Peyer's patch (tissue), 4 donors: ENCODE measurements at regions not wholly inside any gene's neighbourhood (a gene's known extent, or its start where the extent isn't known, plus 50 kb on each side); places are given as distances from the start of the nearest gene placed in this dataset.

Experiments
- DNase-seq, 3 donors: peaks; one replicate each; pipeline ENCODE4 v3.0.0-alpha.2; 2017 to 2019
- H3K27ac ChIP-seq, 4 donors: fragments of 200-600 bp; sonication (generic); one replicate each; pipeline ENCODE4 v1.5.1; 2016 to 2019
- H3K27me3 ChIP-seq, 2 donors: fragments of 200-600 bp; sonication (generic); one replicate each; pipeline ENCODE4 v1.5.1; 2019
- H3K36me3 ChIP-seq, 3 donors: fragments of 200-600 bp; sonication (generic); one replicate each; pipeline ENCODE4 v1.5.1; 2016 to 2019
- H3K4me1 ChIP-seq, 4 donors: fragments of 200-600 bp; sonication (generic); one replicate each; pipeline ENCODE4 v1.5.1; 2016 to 2019
- H3K4me3 ChIP-seq, 4 donors: fragments of 200-600 bp; sonication (generic); 1 replicate in 3 of 4; 2 replicates in 1 of 4; pipeline ENCODE4 v1.5.1; 2016 to 2019; ENCODE audit warnings: mild to moderate bottlenecking in 1 of 4
- H3K9me3 ChIP-seq, 4 donors: fragments of 200-600 bp; sonication (generic); one replicate each; pipeline ENCODE4 v1.5.1; 2016 to 2019; ENCODE audit warnings: mild to moderate bottlenecking in 1 of 4
- CTCF ChIP-seq, 6 experiments: fragments of 450-650 bp in 4 of 6; fragments of 200-600 bp in 2 of 6; sonication (generic) in 1 of 6; IDR thresholded peaks; one replicate each; pipeline ENCODE4 v1.5.1; 2017 to 2019; ENCODE audit warnings: antibody characterized with exemption in 6 of 6, mild to moderate bottlenecking in 3 of 6, moderate library complexity in 1 of 6
- POLR2A ChIP-seq, 2 donors: fragments of 450-650 bp; IDR thresholded peaks; one replicate each; pipeline ENCODE4 v1.5.1; 2017; ENCODE audit warnings: antibody characterized with exemption in 2 of 2, mild to moderate bottlenecking in 2 of 2, moderate library complexity in 2 of 2

DNA sequence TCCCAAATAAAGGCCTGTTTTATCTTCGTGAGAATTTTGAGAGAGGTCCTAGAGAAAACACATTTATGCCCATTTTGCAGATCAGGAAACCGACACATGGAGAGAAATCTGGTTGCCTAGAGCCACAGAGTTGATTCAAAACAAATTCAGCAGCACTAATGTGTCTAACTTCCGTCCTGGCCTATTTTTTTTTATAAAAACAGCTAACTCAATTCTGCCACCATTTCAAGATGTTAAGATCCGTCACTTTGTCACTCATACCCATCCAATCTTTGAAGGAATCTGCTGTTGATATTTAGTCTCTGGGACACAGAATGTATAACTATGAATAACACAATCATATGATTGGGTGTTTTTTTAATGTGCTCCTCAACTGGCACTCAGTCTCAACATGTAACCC lies 611.1 kb upstream of the ARID1B start:
- H3K9me3 ChIP-seq, result no peaks in the 10 kb centered on the region
- DNase-seq, result no peak
- H3K27ac ChIP-seq, result no peak overlapping the region
- no peaks in the 10 kb centered on the region for H3K4me1 ChIP-seq
- no peaks in the 10 kb centered on the region for H3K27me3 ChIP-seq
- H3K36me3 ChIP-seq, result no peaks in the 10 kb centered on the region
- no peak overlapping the region for H3K4me3 ChIP-seq
- TF ChIP-seq POLR2A (IDR thresholded peaks at IDR 0.05) (no peak), CTCF (IDR thresholded peaks at IDR 0.05) (no peak)

DNA sequence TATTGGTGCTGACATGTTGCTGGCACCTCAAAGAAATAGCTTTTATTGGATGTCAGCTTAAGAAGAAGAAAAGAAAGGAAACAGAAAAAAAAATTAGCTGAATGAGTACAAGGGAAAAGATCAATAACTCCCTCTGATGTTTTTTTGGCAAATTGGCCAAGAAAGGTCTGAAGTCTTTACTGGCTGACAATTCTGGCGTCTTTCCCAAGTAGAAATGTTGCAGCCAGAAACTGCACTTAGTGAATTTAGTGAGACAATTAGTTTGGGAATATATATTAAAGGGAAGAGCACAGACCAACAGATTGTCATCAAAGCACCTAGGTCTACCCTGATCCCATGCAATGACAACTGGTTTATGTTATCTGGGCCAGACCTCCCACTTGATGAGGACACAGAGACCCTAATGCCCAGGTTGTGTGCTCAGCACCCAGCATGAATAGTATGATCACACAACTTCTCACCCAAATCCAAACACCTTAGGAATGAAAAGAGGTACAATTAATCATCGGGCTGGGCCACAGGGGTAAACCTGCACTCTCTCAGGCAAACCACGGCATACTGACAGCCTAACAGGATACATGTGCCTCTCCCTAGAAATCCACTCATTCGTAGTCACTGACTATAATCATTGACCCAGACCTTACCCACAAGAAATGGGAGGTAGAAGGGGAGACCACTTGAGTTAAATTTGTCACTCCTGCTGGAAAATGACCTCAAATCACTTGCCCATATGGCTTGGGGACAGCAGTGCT lies 612.3 kb upstream of the ARID1B start:
- H3K27me3 ChIP-seq, result no peaks in the 10 kb centered on the region
- H3K4me3 ChIP-seq, result no peak overlapping the region
- no peak for DNase-seq
- no peaks in the 10 kb centered on the region for H3K4me1 ChIP-seq
- TF ChIP-seq CTCF (IDR thresholded peaks at IDR 0.05) (no peak), POLR2A (IDR thresholded peaks at IDR 0.05) (no peak)
- H3K27ac ChIP-seq, result no peak overlapping the region
- no peaks in the 10 kb centered on the region for H3K9me3 ChIP-seq
- no peaks in the 10 kb centered on the region for H3K36me3 ChIP-seq

- H3K4me1 ChIP-seq, result no peaks in the 10 kb centered on the region
- H3K36me3 ChIP-seq, result no peaks in the 10 kb centered on the region
- TF ChIP-seq POLR2A (IDR thresholded peaks at IDR 0.05) (no peak), CTCF (IDR thresholded peaks at IDR 0.05) (no peak)
- no peak for DNase-seq
- no peak overlapping the region for H3K27ac ChIP-seq
- H3K27me3 ChIP-seq, result no peaks in the 10 kb centered on the region
- no peak overlapping the region for H3K4me3 ChIP-seq
- H3K9me3 ChIP-seq, result no peaks in the 10 kb centered on the region
These were observed 613.9 kb upstream of the ARID1B start for GRCh38 chr6:156163311-156163710.

GRCh38 chr6:156161471-156161870 lies 615.7 kb upstream of the ARID1B start:
- no peak for DNase-seq
- Histone ChIP-seq H3K27me3 (no peaks in the 10 kb centered on the region), H3K4me3 (no peak overlapping the region), H3K36me3 (no peaks in the 10 kb centered on the region), H3K4me1 (no peaks in the 10 kb centered on the region), H3K27ac (no peak overlapping the region), H3K9me3 (no peaks in the 10 kb centered on the region)
- TF ChIP-seq POLR2A (IDR thresholded peaks at IDR 0.05) (no peak), CTCF (IDR thresholded peaks at IDR 0.05) (no peak)

DNA sequence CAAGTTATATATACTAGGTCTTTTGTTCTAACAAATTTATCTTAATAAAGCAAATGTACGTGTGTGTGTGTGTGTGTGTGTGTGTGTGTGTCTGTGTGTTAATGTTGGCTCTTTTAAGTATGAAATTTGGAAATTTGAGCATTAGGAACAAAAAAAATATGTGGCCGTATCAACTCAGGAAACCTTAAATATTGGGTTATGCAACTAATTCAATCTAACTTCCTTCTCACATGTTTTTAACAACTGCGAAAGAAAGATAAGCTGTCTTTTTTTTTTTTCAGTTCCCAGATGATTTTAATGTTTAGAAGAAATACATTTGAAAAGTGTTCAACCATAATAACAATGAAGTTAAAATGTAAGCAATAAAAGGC lies 616.4 kb upstream of the ARID1B start:
- Histone ChIP-seq H3K27me3 (no peaks in the 10 kb centered on the region), H3K4me1 (no peaks in the 10 kb centered on the region), H3K36me3 (no peaks in the 10 kb centered on the region), H3K4me3 (no peak overlapping the region), H3K9me3 (no peaks in the 10 kb centered on the region), H3K27ac (no peak overlapping the region)
- no peak for DNase-seq
- TF ChIP-seq CTCF (IDR thresholded peaks at IDR 0.05) (no peak), POLR2A (IDR thresholded peaks at IDR 0.05) (no peak)
